ENCODE measurements at regions not wholly inside any gene's neighbourhood (a gene's known extent, or its start where the extent isn't known, plus 50 kb on each side); places are given as distances from the start of the nearest gene placed in this dataset.

DNA sequence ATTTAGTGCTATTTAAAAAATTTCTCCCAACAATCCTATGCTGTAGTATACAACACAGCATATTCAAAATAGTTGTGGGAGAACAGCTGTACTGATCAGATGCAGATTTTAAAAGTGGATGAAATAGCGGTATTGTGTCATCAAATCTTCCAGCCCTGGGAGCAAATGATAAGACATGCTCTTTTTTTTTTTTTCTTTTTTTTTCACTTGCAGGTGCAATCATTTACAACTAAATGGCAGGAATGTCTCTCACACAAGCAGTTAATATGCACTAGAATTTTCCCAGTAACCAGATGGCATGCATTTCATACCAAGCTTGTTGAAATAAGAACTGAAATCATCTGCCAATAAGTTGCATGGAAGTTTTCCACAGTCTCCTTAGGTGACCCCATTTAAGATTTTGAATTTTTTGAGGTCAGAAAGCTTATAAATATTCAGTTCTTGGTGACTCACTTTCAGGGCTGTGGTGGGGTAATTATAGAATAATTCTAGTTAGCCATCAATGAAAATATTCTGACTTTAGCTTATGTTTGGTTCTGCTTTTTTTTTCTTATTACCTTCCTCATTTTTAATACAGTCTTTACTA is 623.9 kb upstream of the NR5A2 start:
- Histone ChIP-seq H3K36me3 (ENCODE audit: insufficient read depth, low read length) (no peaks in the 10 kb centered on the region), H3K4me3 (ENCODE audit: low read length) (no peak overlapping the region), H3K4me1 (ENCODE audit: insufficient read depth, low read length) (peaks cover 6% of the 10 kb centered on the region), H3K27me3 (ENCODE audit: insufficient read depth, low read length) (no peaks in the 10 kb centered on the region), H2AFZ (ENCODE audit: low read depth, low read length) (no peak overlapping the region), H3K9me3 (ENCODE audit: low read length) (no peaks in the 10 kb centered on the region)

- H3K4me3 ChIP-seq (ENCODE audit: low read length) = no peak overlapping the region
- peaks cover 6% of the 10 kb centered on the region for H3K4me1 ChIP-seq (ENCODE audit: insufficient read depth, low read length)
- no peaks in the 10 kb centered on the region for H3K9me3 ChIP-seq (ENCODE audit: low read length)
- H2AFZ ChIP-seq (ENCODE audit: low read depth, low read length) = no peak overlapping the region
- no peaks in the 10 kb centered on the region for H3K27me3 ChIP-seq (ENCODE audit: insufficient read depth, low read length)
- H3K36me3 ChIP-seq (ENCODE audit: insufficient read depth, low read length) = no peaks in the 10 kb centered on the region
Observed at GRCh38 chr1:199404191-199404590, 623.3 kb upstream of the NR5A2 start.

- H3K4me3 ChIP-seq (ENCODE audit: low read length) = no peak overlapping the region
- no peaks in the 10 kb centered on the region for H3K36me3 ChIP-seq (ENCODE audit: insufficient read depth, low read length)
- H2AFZ ChIP-seq (ENCODE audit: low read depth, low read length) = no peak overlapping the region
- peaks cover 6% of the 10 kb centered on the region for H3K4me1 ChIP-seq (ENCODE audit: insufficient read depth, low read length)
- no peaks in the 10 kb centered on the region for H3K27me3 ChIP-seq (ENCODE audit: insufficient read depth, low read length)
- no peaks in the 10 kb centered on the region for H3K9me3 ChIP-seq (ENCODE audit: low read length)
Observed at GRCh38 chr1:199404976-199405375, 622.5 kb upstream of the NR5A2 start.

DNA sequence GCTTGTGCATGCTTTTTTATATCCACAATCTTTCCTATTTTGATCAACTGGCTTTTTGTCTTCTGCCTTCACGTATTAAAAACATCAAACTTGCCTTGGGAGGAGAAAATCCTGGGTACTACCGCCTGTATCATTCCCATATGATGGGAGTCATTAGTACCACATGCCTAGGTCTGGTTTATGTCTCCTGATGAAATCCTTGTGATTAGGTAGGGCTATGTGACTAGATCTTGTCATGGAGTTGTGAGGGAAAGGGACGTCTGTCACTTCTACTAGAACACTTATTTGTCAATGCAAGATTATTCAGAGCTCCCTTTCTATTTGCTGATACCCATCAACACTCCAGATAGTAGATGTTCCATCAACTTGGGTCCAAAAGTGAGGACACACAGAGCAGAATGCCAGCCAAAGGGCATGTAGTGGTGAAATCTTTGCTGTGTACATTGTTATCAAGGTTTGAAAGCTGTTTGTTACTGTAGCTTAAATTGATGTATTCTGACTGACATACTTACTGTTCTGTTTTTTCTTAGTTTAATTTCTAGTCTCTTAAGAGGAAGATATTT is 621.8 kb upstream of the NR5A2 start:
- no peak overlapping the region for H3K4me3 ChIP-seq (ENCODE audit: low read length)
- H2AFZ ChIP-seq (ENCODE audit: low read depth, low read length) = no peak overlapping the region
- peaks cover 6% of the 10 kb centered on the region for H3K4me1 ChIP-seq (ENCODE audit: insufficient read depth, low read length)
- no peaks in the 10 kb centered on the region for H3K27me3 ChIP-seq (ENCODE audit: insufficient read depth, low read length)
- H3K9me3 ChIP-seq (ENCODE audit: low read length) = no peaks in the 10 kb centered on the region
- H3K36me3 ChIP-seq (ENCODE audit: insufficient read depth, low read length) = no peaks in the 10 kb centered on the region

- Histone ChIP-seq H3K4me1 (ENCODE audit: insufficient read depth, low read length) (peaks cover 11% of the 10 kb centered on the region), H3K4me3 (ENCODE audit: low read length) (no peak overlapping the region), H2AFZ (ENCODE audit: low read depth, low read length) (peak overlapping the region; percentile 9), H3K27me3 (ENCODE audit: insufficient read depth, low read length) (no peaks in the 10 kb centered on the region), H3K9me3 (ENCODE audit: low read length) (no peaks in the 10 kb centered on the region), H3K36me3 (ENCODE audit: insufficient read depth, low read length) (no peaks in the 10 kb centered on the region)
Observed at GRCh38 chr1:199410462-199410861, 617.0 kb upstream of the NR5A2 start.

- Histone ChIP-seq H3K4me3 (ENCODE audit: low read length) (no peak overlapping the region), H3K4me1 (ENCODE audit: insufficient read depth, low read length) (peaks cover 11% of the 10 kb centered on the region), H3K9me3 (ENCODE audit: low read length) (peaks cover 2% of the 10 kb centered on the region), H3K27me3 (ENCODE audit: insufficient read depth, low read length) (no peaks in the 10 kb centered on the region), H3K36me3 (ENCODE audit: insufficient read depth, low read length) (no peaks in the 10 kb centered on the region), H2AFZ (ENCODE audit: low read depth, low read length) (peak overlapping the region; percentile 9)
Observed at GRCh38 chr1:199411506-199411905, 616.0 kb upstream of the NR5A2 start.

GRCh38 chr1:199422206-199422605 is 605.3 kb upstream of the NR5A2 start:
- Histone ChIP-seq H2AFZ (ENCODE audit: low read depth, low read length) (no peak overlapping the region), H3K4me3 (ENCODE audit: low read length) (no peak overlapping the region), H3K27me3 (ENCODE audit: insufficient read depth, low read length) (no peaks in the 10 kb centered on the region), H3K36me3 (ENCODE audit: insufficient read depth, low read length) (no peaks in the 10 kb centered on the region), H3K4me1 (ENCODE audit: insufficient read depth, low read length) (no peaks in the 10 kb centered on the region), H3K9me3 (ENCODE audit: low read length) (no peaks in the 10 kb centered on the region)

DNA sequence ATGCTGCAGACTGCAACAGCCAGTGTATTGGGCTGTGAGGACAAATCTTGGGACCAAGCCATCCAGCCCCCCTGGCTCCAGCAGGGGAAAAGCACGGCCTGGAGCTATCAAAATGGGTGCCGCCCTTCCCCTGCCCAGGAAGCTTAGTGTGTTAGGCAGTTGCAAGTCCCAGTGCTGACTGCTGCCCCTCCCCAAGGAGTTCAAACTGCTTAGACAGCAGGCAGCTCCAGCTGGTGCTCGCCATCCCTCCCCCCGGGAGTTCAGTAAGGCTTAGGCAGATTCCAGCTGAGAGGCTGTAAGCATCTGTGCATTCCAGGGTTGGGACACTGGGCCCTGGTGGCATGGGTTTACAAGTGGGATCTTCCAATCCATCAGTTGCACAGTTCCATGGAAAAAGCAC is 579.6 kb upstream of the NR5A2 start:
- Histone ChIP-seq H3K36me3 (ENCODE audit: insufficient read depth, low read length) (no peaks in the 10 kb centered on the region), H3K9me3 (ENCODE audit: low read length) (no peaks in the 10 kb centered on the region), H2AFZ (ENCODE audit: low read depth, low read length) (no peak overlapping the region), H3K27me3 (ENCODE audit: insufficient read depth, low read length) (no peaks in the 10 kb centered on the region), H3K4me3 (ENCODE audit: low read length) (no peak overlapping the region), H3K4me1 (ENCODE audit: insufficient read depth, low read length) (peaks cover 4% of the 10 kb centered on the region)

GRCh38 chr1:199448646-199449045 is 578.9 kb upstream of the NR5A2 start:
- H3K36me3 ChIP-seq (ENCODE audit: insufficient read depth, low read length) = no peaks in the 10 kb centered on the region
- H3K27me3 ChIP-seq (ENCODE audit: insufficient read depth, low read length) = no peaks in the 10 kb centered on the region
- H3K4me3 ChIP-seq (ENCODE audit: low read length) = no peak overlapping the region
- H2AFZ ChIP-seq (ENCODE audit: low read depth, low read length) = no peak overlapping the region
- H3K4me1 ChIP-seq (ENCODE audit: insufficient read depth, low read length) = peaks cover 4% of the 10 kb centered on the region
- H3K9me3 ChIP-seq (ENCODE audit: low read length) = no peaks in the 10 kb centered on the region

GRCh38 chr1:199449221-199449620 is 578.3 kb upstream of the NR5A2 start:
- Histone ChIP-seq H3K27me3 (ENCODE audit: insufficient read depth, low read length) (no peaks in the 10 kb centered on the region), H2AFZ (ENCODE audit: low read depth, low read length) (no peak overlapping the region), H3K36me3 (ENCODE audit: insufficient read depth, low read length) (no peaks in the 10 kb centered on the region), H3K4me1 (ENCODE audit: insufficient read depth, low read length) (peaks cover 4% of the 10 kb centered on the region), H3K4me3 (ENCODE audit: low read length) (no peak overlapping the region), H3K9me3 (ENCODE audit: low read length) (no peaks in the 10 kb centered on the region)

DNA sequence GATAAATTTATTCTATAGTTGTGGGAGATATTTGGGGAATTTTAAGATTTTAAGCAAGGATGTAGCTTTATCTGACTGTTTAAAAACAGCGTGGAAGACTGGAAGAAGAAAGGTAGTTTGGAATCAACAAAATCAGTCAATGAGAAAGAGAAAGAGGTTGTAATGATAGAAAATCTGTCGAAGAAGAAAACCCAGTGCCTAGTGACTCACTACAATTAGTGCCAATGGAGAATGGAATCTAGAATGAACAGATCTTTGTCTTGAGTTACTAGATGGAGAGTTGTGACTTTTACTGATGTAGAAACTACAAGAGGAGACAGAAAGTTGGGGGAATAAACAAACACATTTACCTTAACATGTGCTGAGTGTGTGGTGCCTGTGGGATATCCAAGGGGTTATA is 577.8 kb upstream of the NR5A2 start:
- H3K9me3 ChIP-seq (ENCODE audit: low read length) = no peaks in the 10 kb centered on the region
- H3K4me1 ChIP-seq (ENCODE audit: insufficient read depth, low read length) = peaks cover 4% of the 10 kb centered on the region
- H2AFZ ChIP-seq (ENCODE audit: low read depth, low read length) = no peak overlapping the region
- no peaks in the 10 kb centered on the region for H3K36me3 ChIP-seq (ENCODE audit: insufficient read depth, low read length)
- no peak overlapping the region for H3K4me3 ChIP-seq (ENCODE audit: low read length)
- no peaks in the 10 kb centered on the region for H3K27me3 ChIP-seq (ENCODE audit: insufficient read depth, low read length)

GRCh38 chr1:199452627-199453026 is 574.9 kb upstream of the NR5A2 start:
- H3K4me1 ChIP-seq (ENCODE audit: insufficient read depth, low read length) = peaks cover 4% of the 10 kb centered on the region
- H3K9me3 ChIP-seq (ENCODE audit: low read length) = no peaks in the 10 kb centered on the region
- H3K36me3 ChIP-seq (ENCODE audit: insufficient read depth, low read length) = no peaks in the 10 kb centered on the region
- H2AFZ ChIP-seq (ENCODE audit: low read depth, low read length) = no peak overlapping the region
- H3K4me3 ChIP-seq (ENCODE audit: low read length) = no peak overlapping the region
- no peaks in the 10 kb centered on the region for H3K27me3 ChIP-seq (ENCODE audit: insufficient read depth, low read length)

- Histone ChIP-seq H3K36me3 (ENCODE audit: insufficient read depth, low read length) (no peaks in the 10 kb centered on the region), H3K4me1 (ENCODE audit: insufficient read depth, low read length) (peaks cover 4% of the 10 kb centered on the region), H2AFZ (ENCODE audit: low read depth, low read length) (no peak overlapping the region), H3K9me3 (ENCODE audit: low read length) (no peaks in the 10 kb centered on the region), H3K4me3 (ENCODE audit: low read length) (no peak overlapping the region), H3K27me3 (ENCODE audit: insufficient read depth, low read length) (no peaks in the 10 kb centered on the region)
Observed at GRCh38 chr1:199453723-199454122, 573.8 kb upstream of the NR5A2 start.

DNA sequence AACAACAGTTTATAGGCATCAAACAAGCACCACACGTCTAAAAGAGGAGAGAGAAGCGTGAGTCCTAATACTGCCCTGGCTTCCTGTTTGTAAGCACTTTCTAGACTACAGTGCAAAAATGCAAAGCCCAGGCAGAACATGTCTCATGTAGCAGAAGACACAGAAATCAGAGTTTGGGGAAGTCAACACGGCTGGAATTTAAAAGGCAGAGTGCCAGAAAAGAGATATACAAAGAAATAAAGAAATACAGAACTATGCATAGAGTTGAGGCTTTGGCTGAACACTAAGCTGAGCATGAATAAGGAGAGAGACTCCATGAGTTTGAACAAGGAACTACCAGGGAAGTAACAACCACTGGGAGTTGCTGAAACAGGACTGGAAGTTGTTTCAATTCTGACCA is 566.6 kb upstream of the NR5A2 start:
- Histone ChIP-seq H3K9me3 (ENCODE audit: low read length) (no peaks in the 10 kb centered on the region), H3K27me3 (ENCODE audit: insufficient read depth, low read length) (no peaks in the 10 kb centered on the region), H3K4me1 (ENCODE audit: insufficient read depth, low read length) (no peaks in the 10 kb centered on the region), H3K36me3 (ENCODE audit: insufficient read depth, low read length) (no peaks in the 10 kb centered on the region), H2AFZ (ENCODE audit: low read depth, low read length) (no peak overlapping the region), H3K4me3 (ENCODE audit: low read length) (no peak overlapping the region)

Measured in neuron (in vitro differentiated cells).